GM18517 (cell line): ENCODE measurements at regions not wholly inside any gene's neighbourhood (a gene's known extent, or its start where the extent isn't known, plus 50 kb on each side); places are given as distances from the start of the nearest gene placed in this dataset.
A peak's percentile ranks its signal among the peaks of the same experiment; 100 is the strongest.
"Not testable (repeated sequence)": the region's sequence is repeated elsewhere in the genome, so short reads cannot be mapped to it uniquely, and the experiment has no call there.

ENCODE experiments used
- ATAC-seq: cut with Tn5 transposase; IDR thresholded peaks from one replicate; pipeline ENCODE4 v1.9.1; 2021; ENCODE audit warnings: mild to moderate bottlenecking, moderate library complexity; ENCODE audit not compliant: unreplicated experiment

- no peak for ATAC-seq
These were observed 322.4 kb upstream of the CCNG1 start for GRCh38 chr5:163115011-163115410.

GRCh38 chr5:163116618-163117017 lies 320.8 kb upstream of the CCNG1 start:
- ATAC-seq = not testable (repeated sequence)

GRCh38 chr5:163134061-163134460 lies 303.3 kb upstream of the CCNG1 start:
- ATAC-seq = no peak

- ATAC-seq = no peak
These were observed 301.5 kb upstream of the CCNG1 start for GRCh38 chr5:163135849-163136248.

GRCh38 chr5:163161512-163161911 lies 275.9 kb upstream of the CCNG1 start:
- ATAC-seq = no peak

- ATAC-seq = no peak
These were observed 274.8 kb upstream of the CCNG1 start for GRCh38 chr5:163162645-163163044.

- ATAC-seq = no peak
These were observed 273.5 kb upstream of the CCNG1 start for GRCh38 chr5:163163858-163164257.

GRCh38 chr5:163165277-163165676 lies 272.1 kb upstream of the CCNG1 start:
- no peak for ATAC-seq

- not testable (repeated sequence) for ATAC-seq
These were observed 267.2 kb upstream of the CCNG1 start for GRCh38 chr5:163170161-163170560.

GRCh38 chr5:163172540-163173338 lies 264.7 kb upstream of the CCNG1 start:
- ATAC-seq = no peak

GRCh38 chr5:163177971-163178370 lies 259.4 kb upstream of the CCNG1 start:
- no peak for ATAC-seq

- no peak for ATAC-seq
These were observed 252.1 kb upstream of the CCNG1 start for GRCh38 chr5:163185315-163185714.

GRCh38 chr5:163189023-163189553 lies 248.3 kb upstream of the CCNG1 start:
- no peak for ATAC-seq

- peak; percentile 70 for ATAC-seq
These were observed 247.1 kb upstream of the CCNG1 start for GRCh38 chr5:163190283-163190682.

- no peak for ATAC-seq
These were observed 246.6 kb upstream of the CCNG1 start for GRCh38 chr5:163190784-163191183.

- ATAC-seq = no peak
These were observed 243.5 kb upstream of the CCNG1 start for GRCh38 chr5:163193886-163194285.

- no peak for ATAC-seq
These were observed 231.8 kb upstream of the CCNG1 start for GRCh38 chr5:163205645-163206044.

GRCh38 chr5:163221581-163221980 lies 215.8 kb upstream of the CCNG1 start:
- no peak for ATAC-seq

- no peak for ATAC-seq
These were observed 214.4 kb upstream of the CCNG1 start for GRCh38 chr5:163222982-163223381.

- ATAC-seq = no peak
These were observed 192.9 kb upstream of the CCNG1 start for GRCh38 chr5:163244445-163244987.

GRCh38 chr5:163245584-163245983 lies 191.8 kb upstream of the CCNG1 start:
- no peak for ATAC-seq

- no peak for ATAC-seq
These were observed 189.1 kb upstream of the CCNG1 start for GRCh38 chr5:163248333-163248732.
